Ishikawa (cell line): ENCODE measurements at regions not wholly inside any gene's neighbourhood (a gene's known extent, or its start where the extent isn't known, plus 50 kb on each side); places are given as distances from the start of the nearest gene placed in this dataset.

ENCODE experiments used
- CEBPB ChIP-seq: IDR thresholded peaks from 2 replicates; pipeline ENCODE4 v1.6.1; 2012
- CREB1 ChIP-seq: IDR thresholded peaks from 2 replicates; pipeline ENCODE4 v1.6.1; 2012; ENCODE audit warnings: low read depth
- EGR1 ChIP-seq: IDR thresholded peaks from 2 replicates; pipeline ENCODE4 v1.6.1; 2012
- EP300 ChIP-seq: IDR thresholded peaks from 2 replicates; pipeline ENCODE4 v1.6.1; 2012; ENCODE audit warnings: borderline replicate concordance
- FOXM1 ChIP-seq: IDR thresholded peaks from 2 replicates; pipeline ENCODE4 v1.6.1; 2012; ENCODE audit warnings: low read depth, borderline replicate concordance
- NFIC ChIP-seq: IDR thresholded peaks from 2 replicates; pipeline ENCODE4 v1.6.1; 2012
- RAD21 ChIP-seq: IDR thresholded peaks from 2 replicates; pipeline ENCODE4 v1.6.1; 2012; ENCODE audit warnings: low read depth
- TAF1 ChIP-seq: IDR thresholded peaks from 2 replicates; pipeline ENCODE4 v1.6.1; 2012; ENCODE audit warnings: low read depth, mild to moderate bottlenecking
- TCF12 ChIP-seq: IDR thresholded peaks from 2 replicates; pipeline ENCODE4 v1.6.1; 2012; ENCODE audit warnings: low read depth
- TEAD4 ChIP-seq: IDR thresholded peaks from 2 replicates; pipeline ENCODE4 v1.6.1; 2012
- YY1 ChIP-seq: IDR thresholded peaks from 2 replicates; pipeline ENCODE4 v1.6.1; 2012; ENCODE audit warnings: low read depth
- ZBTB7A ChIP-seq: IDR thresholded peaks from 2 replicates; pipeline ENCODE4 v1.6.1; 2012; ENCODE audit warnings: low read depth
- TF ChIP-seq, protein P1 (sequence below): IDR thresholded peaks from 2 replicates; pipeline ENCODE4 v1.6.1; 2012; ENCODE audit warnings: low read depth, mild to moderate bottlenecking
- TF ChIP-seq, protein P2 (sequence below): IDR thresholded peaks from 2 replicates; pipeline ENCODE4 v1.6.1; 2012
- TF ChIP-seq, protein P3 (sequence below): IDR thresholded peaks from 2 replicates; pipeline ENCODE4 v1.6.1; 2012

DNA sequence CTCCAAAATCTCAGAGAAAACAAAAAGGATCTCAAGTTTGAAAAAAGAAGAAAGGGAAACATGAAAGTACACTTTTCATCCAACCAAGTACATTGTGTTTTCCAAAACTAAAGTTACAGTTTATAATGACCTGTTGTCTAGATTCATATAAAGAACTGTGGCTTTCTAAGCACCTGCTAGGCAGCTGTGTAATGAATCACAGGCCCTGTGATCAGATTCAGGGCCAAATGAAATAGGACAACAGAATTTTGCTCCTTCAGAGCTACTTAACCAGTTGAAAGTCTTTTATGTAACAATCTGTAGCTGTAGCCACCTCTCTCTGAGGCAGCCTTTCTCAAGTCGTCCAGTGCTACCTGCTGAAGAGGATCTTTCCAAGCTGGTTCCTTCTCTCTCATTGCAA, 960.0 kb upstream of the RAG2 start:
- TF ChIP-seq, protein P1, sequence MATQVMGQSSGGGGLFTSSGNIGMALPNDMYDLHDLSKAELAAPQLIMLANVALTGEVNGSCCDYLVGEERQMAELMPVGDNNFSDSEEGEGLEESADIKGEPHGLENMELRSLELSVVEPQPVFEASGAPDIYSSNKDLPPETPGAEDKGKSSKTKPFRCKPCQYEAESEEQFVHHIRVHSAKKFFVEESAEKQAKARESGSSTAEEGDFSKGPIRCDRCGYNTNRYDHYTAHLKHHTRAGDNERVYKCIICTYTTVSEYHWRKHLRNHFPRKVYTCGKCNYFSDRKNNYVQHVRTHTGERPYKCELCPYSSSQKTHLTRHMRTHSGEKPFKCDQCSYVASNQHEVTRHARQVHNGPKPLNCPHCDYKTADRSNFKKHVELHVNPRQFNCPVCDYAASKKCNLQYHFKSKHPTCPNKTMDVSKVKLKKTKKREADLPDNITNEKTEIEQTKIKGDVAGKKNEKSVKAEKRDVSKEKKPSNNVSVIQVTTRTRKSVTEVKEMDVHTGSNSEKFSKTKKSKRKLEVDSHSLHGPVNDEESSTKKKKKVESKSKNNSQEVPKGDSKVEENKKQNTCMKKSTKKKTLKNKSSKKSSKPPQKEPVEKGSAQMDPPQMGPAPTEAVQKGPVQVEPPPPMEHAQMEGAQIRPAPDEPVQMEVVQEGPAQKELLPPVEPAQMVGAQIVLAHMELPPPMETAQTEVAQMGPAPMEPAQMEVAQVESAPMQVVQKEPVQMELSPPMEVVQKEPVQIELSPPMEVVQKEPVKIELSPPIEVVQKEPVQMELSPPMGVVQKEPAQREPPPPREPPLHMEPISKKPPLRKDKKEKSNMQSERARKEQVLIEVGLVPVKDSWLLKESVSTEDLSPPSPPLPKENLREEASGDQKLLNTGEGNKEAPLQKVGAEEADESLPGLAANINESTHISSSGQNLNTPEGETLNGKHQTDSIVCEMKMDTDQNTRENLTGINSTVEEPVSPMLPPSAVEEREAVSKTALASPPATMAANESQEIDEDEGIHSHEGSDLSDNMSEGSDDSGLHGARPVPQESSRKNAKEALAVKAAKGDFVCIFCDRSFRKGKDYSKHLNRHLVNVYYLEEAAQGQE: no peak
- TF ChIP-seq TAF1 (no peak), CREB1 (no peak), CEBPB (no peak), FOXM1 (no peak), ZBTB7A (no peak), EP300 (no peak), YY1 (no peak), NFIC (no peak), TCF12 (no peak), TEAD4 (no peak), EGR1 (no peak), RAD21 (no peak)
- TF ChIP-seq, protein P2, sequence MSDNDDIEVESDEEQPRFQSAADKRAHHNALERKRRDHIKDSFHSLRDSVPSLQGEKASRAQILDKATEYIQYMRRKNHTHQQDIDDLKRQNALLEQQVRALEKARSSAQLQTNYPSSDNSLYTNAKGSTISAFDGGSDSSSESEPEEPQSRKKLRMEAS: no peak
- TF ChIP-seq, protein P3, sequence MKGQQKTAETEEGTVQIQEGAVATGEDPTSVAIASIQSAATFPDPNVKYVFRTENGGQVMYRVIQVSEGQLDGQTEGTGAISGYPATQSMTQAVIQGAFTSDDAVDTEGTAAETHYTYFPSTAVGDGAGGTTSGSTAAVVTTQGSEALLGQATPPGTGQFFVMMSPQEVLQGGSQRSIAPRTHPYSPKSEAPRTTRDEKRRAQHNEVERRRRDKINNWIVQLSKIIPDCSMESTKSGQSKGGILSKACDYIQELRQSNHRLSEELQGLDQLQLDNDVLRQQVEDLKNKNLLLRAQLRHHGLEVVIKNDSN: no peak

DNA sequence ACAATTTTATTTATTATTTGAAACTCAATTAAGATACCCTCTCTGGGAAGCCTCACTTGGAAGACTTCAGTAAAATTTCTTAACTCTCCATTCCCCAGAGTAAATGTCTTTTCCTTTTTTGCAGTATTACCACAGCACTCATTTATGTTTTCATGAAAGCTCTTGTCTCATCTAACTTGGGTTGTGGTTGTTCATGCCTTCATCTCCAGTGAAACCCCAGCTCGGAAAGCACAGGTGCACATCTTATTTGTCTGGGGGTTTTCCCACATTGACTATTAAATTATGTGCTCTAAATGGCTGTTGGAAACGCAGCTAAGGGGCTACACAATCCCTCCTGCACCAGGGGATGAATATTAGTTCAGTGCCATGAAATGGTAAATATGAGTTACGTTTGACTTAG, 954.2 kb upstream of the RAG2 start:
- TF ChIP-seq ZBTB7A: no peak
- TF ChIP-seq, protein P3: no peak
- TF ChIP-seq, protein P2: no peak
- no peak for TF ChIP-seq EGR1
- no peak for TF ChIP-seq FOXM1
- no peak for TF ChIP-seq RAD21
- TF ChIP-seq CREB1: no peak
- TF ChIP-seq CEBPB: no peak
- no peak for TF ChIP-seq TCF12
- no peak for TF ChIP-seq TAF1
- TF ChIP-seq YY1: no peak
- no peak for TF ChIP-seq TEAD4
- TF ChIP-seq NFIC: no peak
- TF ChIP-seq, protein P1: no peak
- no peak for TF ChIP-seq EP300

DNA sequence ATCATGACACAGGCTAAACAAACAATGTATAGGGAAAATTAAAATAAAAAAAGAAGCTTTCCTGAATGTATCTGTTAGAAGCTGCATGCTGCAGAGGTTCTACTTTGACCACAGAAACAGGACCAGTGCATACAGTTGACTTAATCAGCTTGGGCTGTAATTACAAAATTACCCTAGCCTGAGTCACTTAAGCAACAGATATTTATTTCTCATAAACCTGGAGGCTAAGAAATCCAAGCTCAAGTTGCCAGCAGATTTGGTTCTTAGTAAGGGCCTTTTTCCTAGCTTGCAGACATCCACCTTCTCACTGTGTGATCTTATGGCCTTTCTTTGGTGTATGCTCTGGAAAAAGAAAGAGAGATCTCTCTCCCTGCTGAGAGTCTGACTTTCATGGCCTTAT, 946.5 kb upstream of the RAG2 start:
- TF ChIP-seq EP300: no peak
- TF ChIP-seq CEBPB: no peak
- no peak for TF ChIP-seq EGR1
- no peak for TF ChIP-seq RAD21
- TF ChIP-seq FOXM1: no peak
- TF ChIP-seq ZBTB7A: no peak
- TF ChIP-seq NFIC: no peak
- TF ChIP-seq, protein P2: no peak
- TF ChIP-seq, protein P1: no peak
- TF ChIP-seq TCF12: no peak
- TF ChIP-seq YY1: no peak
- TF ChIP-seq, protein P3: no peak
- no peak for TF ChIP-seq TAF1
- no peak for TF ChIP-seq CREB1

DNA sequence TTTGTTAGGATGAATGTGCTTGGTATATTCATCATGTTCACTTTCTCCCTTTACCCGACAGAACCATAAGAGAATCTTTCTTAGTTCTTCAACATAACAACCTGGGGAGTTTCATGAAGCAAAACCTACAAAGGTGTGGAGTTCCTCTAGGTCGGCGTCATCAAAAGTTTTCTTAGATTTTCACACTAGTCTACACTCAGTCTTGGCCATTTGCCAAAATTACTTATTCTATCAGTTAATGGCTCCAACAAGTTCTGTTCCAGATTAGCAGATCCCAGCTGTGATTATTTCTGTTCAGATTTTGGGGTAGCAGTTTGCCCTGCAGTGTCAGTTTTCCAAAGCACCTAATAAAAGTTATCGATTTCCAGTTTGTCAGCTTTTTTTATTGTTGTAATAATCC, 935.8 kb upstream of the RAG2 start:
- TF ChIP-seq EP300: no peak
- TF ChIP-seq RAD21: no peak
- TF ChIP-seq, protein P3: no peak
- TF ChIP-seq NFIC: no peak
- no peak for TF ChIP-seq ZBTB7A
- TF ChIP-seq CEBPB: no peak
- no peak for TF ChIP-seq TAF1
